Tibial nerve (tissue), 4 donors: ENCODE measurements at regions not wholly inside any gene's neighbourhood (a gene's known extent, or its start where the extent isn't known, plus 50 kb on each side); places are given as distances from the start of the nearest gene placed in this dataset.

Experiments used
- DNase-seq, 2 donors: peaks; one replicate each; pipeline ENCODE4 v3.0.0-alpha.2; 2019; ENCODE audit warnings: low spot score in 2 of 2
- H3K27ac ChIP-seq, 4 donors: fragments of 200-600 bp; sonication (generic) in 3 of 4; one replicate each; pipeline ENCODE4 v1.5.1; 2017 to 2019; ENCODE audit warnings: mild to moderate bottlenecking in 1 of 4
- H3K27me3 ChIP-seq, 2 donors: fragments of 200-600 bp; sonication (generic) in 1 of 2; one replicate each; pipeline versions ENCODE4 v1.5.1 to v1.6.0; 2017 to 2019
- H3K36me3 ChIP-seq, 3 donors: fragments of 200-600 bp; sonication (generic); one replicate each; pipeline ENCODE4 v1.5.1; 2018 to 2019
- H3K4me1 ChIP-seq, 4 donors: fragments of 200-600 bp; sonication (generic) in 3 of 4; one replicate each; pipeline ENCODE4 v1.5.1; 2017 to 2019
- H3K4me3 ChIP-seq, 4 donors: fragments of 200-600 bp; sonication (generic) in 3 of 4; one replicate each; pipeline ENCODE4 v1.5.1; 2017 to 2019; ENCODE audit warnings: mild to moderate bottlenecking in 1 of 4, moderate library complexity in 1 of 4
- H3K9me3 ChIP-seq, 4 donors: fragments of 200-600 bp; sonication (generic) in 3 of 4; one replicate each; pipeline ENCODE4 v1.5.1; 2017 to 2019
- CTCF ChIP-seq, 5 experiments: fragments of 200-600 bp in 3 of 5; fragments of 450-650 bp in 2 of 5; sonication (generic) in 3 of 5; IDR thresholded peaks; one replicate each; pipeline ENCODE4 v1.5.1; 2016 to 2019; ENCODE audit warnings: antibody characterized with exemption in 5 of 5, mild to moderate bottlenecking in 3 of 5, moderate library complexity in 2 of 5
- EP300 ChIP-seq, 2 donors: sonication (generic); formaldehyde crosslinking; IDR thresholded peaks; one replicate each; pipeline ENCODE4 v1.6.1; 2017; ENCODE audit warnings: antibody characterized with exemption in 2 of 2, mild to moderate bottlenecking in 1 of 2
- POLR2A ChIP-seq, 2 donors: fragments of 450-650 bp; IDR thresholded peaks; one replicate each; pipeline ENCODE4 v1.6.1; 2017; ENCODE audit warnings: antibody characterized with exemption in 2 of 2, mild to moderate bottlenecking in 2 of 2, moderate library complexity in 2 of 2
- WGBS, 2 donors: methylation state at CpG; one replicate each; pipeline ENCODE4 v1.1.5; 2018; 5-methylcytosine and 5-hydroxymethylcytosine counted together

- Histone ChIP-seq H3K27ac (no peak overlapping the region), H3K27me3 (no peaks in the 10 kb centered on the region), H3K4me3 (no peak overlapping the region), H3K4me1 (peaks cover 0 to 4% (median 0%) of the 10 kb centered on the region in 4 donors), H3K9me3 (no peaks in the 10 kb centered on the region), H3K36me3 (no peaks in the 10 kb centered on the region)
- TF ChIP-seq POLR2A (IDR thresholded peaks at IDR 0.05) (no peak), CTCF (IDR thresholded peaks at IDR 0.05) (no peak), EP300 (IDR thresholded peaks at IDR 0.05) (no peak)
- WGBS, 2 donors: 82 to 94% methylated on average over 3 of the region's 3 CpGs
- DNase-seq: no peak
Observed at GRCh38 chr4:155081222-155081621, 127.2 kb upstream of the NPY2R start.

- Histone ChIP-seq H3K27me3 (no peaks in the 10 kb centered on the region), H3K4me3 (no peak overlapping the region), H3K9me3 (no peaks in the 10 kb centered on the region), H3K36me3 (no peaks in the 10 kb centered on the region), H3K27ac (no peak overlapping the region), H3K4me1 (no peaks in the 10 kb centered on the region)
- 43 to 68% methylated on average over 3 of the region's 3 CpGs for WGBS, 2 donors
- TF ChIP-seq POLR2A (IDR thresholded peaks at IDR 0.05) (no peak), CTCF (IDR thresholded peaks at IDR 0.05) (no peak), EP300 (IDR thresholded peaks at IDR 0.05) (no peak)
- no peak for DNase-seq
Observed at GRCh38 chr4:155085843-155086530, 122.4 kb upstream of the NPY2R start.

GRCh38 chr4:155094201-155094820, 114.1 kb upstream of the NPY2R start:
- Histone ChIP-seq H3K9me3 (no peaks in the 10 kb centered on the region), H3K27me3 (no peaks in the 10 kb centered on the region), H3K4me3 (no peak overlapping the region), H3K27ac (no peak overlapping the region), H3K4me1 (no peaks in the 10 kb centered on the region), H3K36me3 (no peaks in the 10 kb centered on the region)
- TF ChIP-seq POLR2A (IDR thresholded peaks at IDR 0.05) (no peak), EP300 (IDR thresholded peaks at IDR 0.05) (no peak), CTCF (IDR thresholded peaks at IDR 0.05) (no peak)
- 65 to 69% methylated on average over 3 of the region's 3 CpGs for WGBS, 2 donors
- no peak for DNase-seq

- WGBS, 2 donors: 88 to 96% methylated on average over 1 of the region's 1 CpG
- no peaks in the 10 kb centered on the region for H3K36me3 ChIP-seq
- H3K4me1 ChIP-seq: no peaks in the 10 kb centered on the region
- no peak overlapping the region for H3K27ac ChIP-seq
- H3K27me3 ChIP-seq: no peaks in the 10 kb centered on the region
- no peak for TF ChIP-seq EP300 (IDR thresholded peaks at IDR 0.05)
- no peak for TF ChIP-seq CTCF (IDR thresholded peaks at IDR 0.05)
- no peak for TF ChIP-seq POLR2A (IDR thresholded peaks at IDR 0.05)
- H3K4me3 ChIP-seq: no peak overlapping the region
- DNase-seq: no peak
- no peaks in the 10 kb centered on the region for H3K9me3 ChIP-seq
Observed at GRCh38 chr4:155099231-155099630, 109.2 kb upstream of the NPY2R start.

- H3K9me3 ChIP-seq: no peaks in the 10 kb centered on the region
- no peak overlapping the region for H3K4me3 ChIP-seq
- no peak overlapping the region for H3K27ac ChIP-seq
- DNase-seq: no peak
- WGBS, 2 donors: 55 to 79% methylated on average over 1 of the region's 1 CpG
- H3K4me1 ChIP-seq: no peaks in the 10 kb centered on the region
- H3K36me3 ChIP-seq: no peaks in the 10 kb centered on the region
- no peaks in the 10 kb centered on the region for H3K27me3 ChIP-seq
- TF ChIP-seq POLR2A (IDR thresholded peaks at IDR 0.05): no peak
- no peak for TF ChIP-seq EP300 (IDR thresholded peaks at IDR 0.05)
- TF ChIP-seq CTCF (IDR thresholded peaks at IDR 0.05): no peak
Observed at GRCh38 chr4:155106629-155107028, 101.8 kb upstream of the NPY2R start.
